ENCODE measurements at regions not wholly inside any gene's neighbourhood (a gene's known extent, or its start where the extent isn't known, plus 50 kb on each side); places are given as distances from the start of the nearest gene placed in this dataset.
A peak's percentile ranks its signal among the peaks of the same experiment; 100 is the strongest.

DNA sequence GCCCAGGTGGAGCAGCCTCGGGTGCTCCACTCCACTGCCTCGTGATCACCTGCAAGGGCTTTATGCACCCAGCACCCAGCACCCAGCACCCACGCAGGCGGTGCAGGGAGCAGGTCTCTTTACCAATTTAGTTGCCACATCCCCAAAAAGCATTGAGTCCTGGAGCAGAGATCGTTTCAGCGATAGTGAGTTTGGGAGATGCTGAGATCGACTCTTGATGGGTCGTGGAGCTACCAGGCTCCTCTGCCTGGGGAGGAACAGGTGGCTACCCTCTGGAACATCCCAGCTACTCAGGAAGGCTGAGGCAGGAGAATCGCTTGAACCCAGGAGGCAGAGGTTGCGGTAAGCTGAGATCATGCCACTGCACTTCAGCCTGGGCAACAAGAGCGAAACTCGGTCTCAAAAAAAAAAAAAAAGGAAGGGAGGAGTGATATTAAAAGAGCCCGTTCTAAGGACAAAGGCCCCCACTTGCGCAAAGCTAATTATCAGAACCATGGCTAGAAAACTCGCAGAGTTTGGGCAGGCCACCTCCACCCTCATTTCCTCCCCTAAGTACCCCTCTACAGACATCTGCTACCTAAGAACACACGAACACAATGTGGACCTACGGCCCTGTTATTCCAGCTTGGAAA lies 106.5 kb upstream of the SLC45A1 start (continued):
- TF ChIP-seq RCOR1 (IDR thresholded peaks at IDR 0.05; ENCODE audit: insufficient replicate concordance, low read length) (no peak), NFE2L2 (IDR thresholded peaks at IDR 0.05; ENCODE audit: low read depth, low read length) (no peak)
- TF ChIP-seq, protein P1, sequence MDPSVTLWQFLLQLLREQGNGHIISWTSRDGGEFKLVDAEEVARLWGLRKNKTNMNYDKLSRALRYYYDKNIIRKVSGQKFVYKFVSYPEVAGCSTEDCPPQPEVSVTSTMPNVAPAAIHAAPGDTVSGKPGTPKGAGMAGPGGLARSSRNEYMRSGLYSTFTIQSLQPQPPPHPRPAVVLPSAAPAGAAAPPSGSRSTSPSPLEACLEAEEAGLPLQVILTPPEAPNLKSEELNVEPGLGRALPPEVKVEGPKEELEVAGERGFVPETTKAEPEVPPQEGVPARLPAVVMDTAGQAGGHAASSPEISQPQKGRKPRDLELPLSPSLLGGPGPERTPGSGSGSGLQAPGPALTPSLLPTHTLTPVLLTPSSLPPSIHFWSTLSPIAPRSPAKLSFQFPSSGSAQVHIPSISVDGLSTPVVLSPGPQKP (IDR thresholded peaks at IDR 0.05; ENCODE audit: borderline replicate concordance, low read depth, low read length), result no peak

DNA sequence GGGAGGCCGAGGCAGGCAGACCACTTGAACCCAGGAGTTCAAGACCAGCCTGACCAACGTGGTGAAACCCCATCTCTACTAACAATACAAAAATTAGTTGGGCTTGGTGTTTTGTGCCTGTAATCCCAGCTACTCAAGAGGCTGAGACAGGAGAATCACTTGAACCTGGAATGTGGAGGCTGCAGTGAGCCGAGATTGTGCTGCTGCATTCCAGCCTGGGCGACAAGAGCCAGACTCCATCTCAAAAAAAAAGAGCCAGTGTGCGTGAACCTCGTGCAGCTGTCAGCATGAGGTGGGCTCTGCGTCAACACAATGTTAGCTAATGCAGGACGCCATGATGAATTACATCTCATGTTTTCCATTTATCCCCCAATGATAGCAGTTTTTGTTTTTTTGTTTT lies 110.7 kb upstream of the SLC45A1 start:
- intact Hi-C loops (cut with micrococcal nuclease), result no loop called here
- peak overlapping the region in 1 of 2 experiments; percentile 3; a peak in 2 of 4 replicates for H4K8ac ChIP-seq (ENCODE audit: low read depth in 2 of 2, low read length in 2 of 2)
- CTCF ChIA-PET, result no interaction called here
- TF ChIP-seq BHLHE40 (IDR thresholded peaks at IDR 0.05; ENCODE audit: low read depth, low read length) (no peak), FOS (IDR thresholded peaks at IDR 0.05; ENCODE audit: low read depth, low read length) (no peak), CHD1 (IDR thresholded peaks at IDR 0.05; ENCODE audit: low read depth, low read length) (no peak), POLR2A (IDR thresholded peaks at IDR 0.05; ENCODE audit: low read depth, low read length) (no peak), CEBPB (IDR thresholded peaks at IDR 0.05; ENCODE audit: low read depth, low read length) (no peak), RAD21 (IDR thresholded peaks at IDR 0.05; ENCODE audit: low read length) (no peak), RFX5 (IDR thresholded peaks at IDR 0.05; ENCODE audit: low read depth, low read length) (no peak), MAZ (IDR thresholded peaks at IDR 0.05; ENCODE audit: borderline replicate concordance, low read depth, low read length) (no peak), NFE2L2 (IDR thresholded peaks at IDR 0.05; ENCODE audit: low read depth, low read length) (no peak), MAFK (IDR thresholded peaks at IDR 0.05; ENCODE audit: low read depth, low read length) (no peak), RCOR1 (IDR thresholded peaks at IDR 0.05; ENCODE audit: insufficient replicate concordance, low read length) (no peak), MXI1 (IDR thresholded peaks at IDR 0.05; ENCODE audit: borderline replicate concordance, low read depth, low read length) (no peak)
- TF ChIP-seq, protein P1 (IDR thresholded peaks at IDR 0.05; ENCODE audit: borderline replicate concordance, low read depth, low read length), result no peak

More for the DNA sequence above, 110.7 kb upstream of the SLC45A1 start:
- Histone ChIP-seq H2BK5ac (ENCODE audit: low read depth, low read length, poor library complexity, severe bottlenecking) (no peak overlapping the region), H3K79me1 (ENCODE audit: low read depth in 1 of 2, low read length in 2 of 2) (peaks cover 0 to 15% of the 10 kb centered on the region in 2 experiments; a peak in 3 of 4 replicates), H2AFZ (replicated peaks; ENCODE audit: low read length, poor library complexity) (no peak overlapping the region), H3K27me3 (ENCODE audit: control insufficient read depth, insufficient read depth, low read length) (no peaks in the 10 kb centered on the region), H3K4me3 (ENCODE audit: insufficient read depth, low read depth, low read length) (no peak overlapping the region), H2AK5ac (ENCODE audit: low read depth, low read length) (peak overlapping the region; percentile 58), H3K9me1 (ENCODE audit: insufficient read depth, low read length) (peaks cover 18% of the 10 kb centered on the region), H3K4me2 (ENCODE audit: low read depth, low read length) (no peak overlapping the region), H3K4ac (ENCODE audit: low read depth, low read length) (peak overlapping the region; percentile 50; the same call in 1 of the 2 replicates), H4K20me1 (ENCODE audit: insufficient read depth, low read length) (no peaks in the 10 kb centered on the region), H3K27ac (ENCODE audit: insufficient read depth, low read length) (no peak overlapping the region), H3K56ac (ENCODE audit: extremely low read depth, insufficient read depth, low read length) (no peak overlapping the region), H3K4me1 (ENCODE audit: control insufficient read depth, insufficient read depth, low read length) (peaks cover 24% of the 10 kb centered on the region), H3K36me3 (ENCODE audit: control insufficient read depth, insufficient read depth, low read length) (no peaks in the 10 kb centered on the region), H2BK15ac (ENCODE audit: low read depth, low read length) (peak overlapping the region; percentile 30; the same call in 1 of the 3 replicates), H4K5ac (ENCODE audit: low read depth, low read length) (0 out of 2 replicates have a peak overlapping the region, but pooled peaks have one; percentile 16), H3K9ac (ENCODE audit: low read depth, low read length) (no peak overlapping the region), H3K23ac (ENCODE audit: low read depth, low read length) (no peak overlapping the region), H3K9me3 (ENCODE audit: control insufficient read depth, insufficient read depth, low read length) (no peaks in the 10 kb centered on the region), H3K14ac (replicated peaks; ENCODE audit: low read depth, low read length) (peak overlapping the region; percentile 12; the same call in 1 of the 2 replicates), H2AK9ac (replicated peaks; ENCODE audit: low read depth, low read length, poor library complexity) (no peak overlapping the region), H2BK120ac (ENCODE audit: low read depth, low read length) (peak overlapping the region; percentile 85; the same call in 1 of the 2 replicates), H4K91ac (ENCODE audit: insufficient read depth, low read depth, low read length) (peak overlapping the region; percentile 80; the same call in 1 of the 2 replicates), H2BK20ac (ENCODE audit: low read depth, low read length) (peak overlapping the region; percentile 77; the same call in 1 of the 2 replicates), H3K18ac (ENCODE audit: low read depth, low read length) (peak overlapping the region; percentile 39; the same call in 1 of the 2 replicates)
- DNase-seq (no peak), ATAC-seq (ENCODE audit: low read depth) (no peak)
- in situ Hi-C loops (cut with MboI; ENCODE audit: low sequenced_read_pairs), result no loop called here
- 100% methylated on average over 2 of the region's 8 CpGs; no CpG with 5 or more reads in 1 of the 2 experiments for WGBS, 2 experiments (ENCODE audit: extremely low coverage in 2 of 2, insufficient read length in 1 of 2)
- dilution Hi-C loops (cut with HindIII; ENCODE audit: low sequenced_read_pairs, unreplicated experiment), result no loop called here
- POLR2A ChIA-PET (ENCODE audit: unreplicated experiment), result interaction anchor here (0.6 kb wide), 1 partner anchor 119 kb away, joined by 3 read pairs; no protein-coding TSS in a partner anchor
- no TSS peak for BruUV-seq (replicated peaks)
